H54 (cell line): ENCODE measurements at regions not wholly inside any gene's neighbourhood (a gene's known extent, or its start where the extent isn't known, plus 50 kb on each side); places are given as distances from the start of the nearest gene placed in this dataset.

ENCODE experiments used
- DNase-seq: peaks from one replicate; pipeline ENCODE4 v3.0.0; 2011; ENCODE audit warnings: low spot score, mixed read lengths; ENCODE audit not compliant: insufficient read length
- FAIRE-seq: peaks from 3 replicates; lab custom pipeline; 2011; peaks lifted over from hg19 to GRCh38; lab: Jason Lieb, UNC
- POLR2A ChIP-seq: IDR thresholded peaks from 2 replicates; pipeline ENCODE4 v1.6.1; 2011; ENCODE audit warnings: low read depth, mild to moderate bottlenecking, low read length

GRCh38 chr21:25368531-25368930, 238.8 kb downstream of the MRPL39 start:
- no peak for DNase-seq
- no peak for FAIRE-seq
- no peak for TF ChIP-seq POLR2A

GRCh38 chr21:25366116-25366515, 241.2 kb downstream of the MRPL39 start:
- DNase-seq (no peak), FAIRE-seq (no peak)
- no peak for TF ChIP-seq POLR2A

GRCh38 chr21:25362375-25363267, 244.7 kb downstream of the MRPL39 start:
- no peak for TF ChIP-seq POLR2A
- FAIRE-seq (no peak), DNase-seq (no peak)

- DNase-seq (no peak), FAIRE-seq (no peak)
- no peak for TF ChIP-seq POLR2A
Measured at GRCh38 chr21:25361765-25362164, 245.5 kb downstream of the MRPL39 start.

GRCh38 chr21:25361097-25361496, 246.2 kb downstream of the MRPL39 start:
- DNase-seq, result no peak
- no peak for FAIRE-seq
- TF ChIP-seq POLR2A, result no peak

GRCh38 chr21:25360593-25360992, 246.7 kb downstream of the MRPL39 start:
- no peak for TF ChIP-seq POLR2A
- FAIRE-seq (no peak), DNase-seq (no peak)

GRCh38 chr21:25359724-25360123, 247.6 kb downstream of the MRPL39 start:
- TF ChIP-seq POLR2A, result no peak
- DNase-seq, result no peak
- FAIRE-seq, result no peak

GRCh38 chr21:25350056-25350455, 257.2 kb downstream of the MRPL39 start:
- DNase-seq (peak; percentile 20), FAIRE-seq (peak; percentile 76)
- TF ChIP-seq POLR2A, result no peak

GRCh38 chr21:25343774-25344545, 263.3 kb downstream of the MRPL39 start:
- no peak; the same call in 1 of the 2 replicates for TF ChIP-seq POLR2A
- no peak for FAIRE-seq
- DNase-seq, result no peak

GRCh38 chr21:25342816-25343215, 264.5 kb downstream of the MRPL39 start:
- no peak for TF ChIP-seq POLR2A
- FAIRE-seq (no peak), DNase-seq (no peak)

- no peak for TF ChIP-seq POLR2A
- FAIRE-seq (no peak), DNase-seq (no peak)
Measured at GRCh38 chr21:25341981-25342380, 265.3 kb downstream of the MRPL39 start.

GRCh38 chr21:25338415-25338814, 268.9 kb downstream of the MRPL39 start:
- no peak for TF ChIP-seq POLR2A
- FAIRE-seq, result no peak

GRCh38 chr21:25334046-25334730, 273.1 kb downstream of the MRPL39 start:
- TF ChIP-seq POLR2A, result no peak
- FAIRE-seq, result no peak
- no peak for DNase-seq

More at GRCh38 chr21:25338415-25338814, 268.9 kb downstream of the MRPL39 start:
- no peak for DNase-seq

- no peak for FAIRE-seq
- no peak for DNase-seq
- TF ChIP-seq POLR2A, result no peak
Measured at GRCh38 chr21:25331286-25331685, 276.0 kb downstream of the MRPL39 start.
